Ureter (tissue), 1 donor: ENCODE measurements at regions not wholly inside any gene's neighbourhood (a gene's known extent, or its start where the extent isn't known, plus 50 kb on each side); places are given as distances from the start of the nearest gene placed in this dataset.
"Not testable (repeated sequence)": the region's sequence is repeated elsewhere in the genome, so short reads cannot be mapped to it uniquely, and the experiment has no call there.

Experiments used
- DNase-seq: peaks from one replicate; pipeline ENCODE4 v3.0.0-alpha.2; 2020; ENCODE audit warnings: low spot score
- donor health status: DM: yes; HTN: yes; CAD: no.

DNA sequence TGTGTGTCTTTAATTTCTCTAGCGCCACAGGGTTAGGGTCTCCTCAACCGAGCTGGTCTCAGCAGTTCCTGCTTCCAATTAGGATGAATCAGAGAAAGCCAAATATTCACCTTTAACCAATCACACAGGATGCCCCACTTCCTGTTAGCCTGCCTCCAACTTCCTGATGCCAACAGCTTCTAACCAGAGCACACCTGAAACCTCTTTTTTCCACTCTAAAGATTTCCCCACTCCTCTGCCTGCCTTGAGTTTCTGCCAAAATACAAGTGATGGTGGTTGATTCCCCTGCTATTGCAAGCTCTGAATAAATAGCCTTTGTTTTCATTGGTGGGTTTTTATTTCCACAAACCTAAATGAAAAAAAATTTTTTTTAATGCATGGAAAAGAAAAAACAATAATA is 144.7 kb upstream of the UST start:
- DNase-seq = no peak

DNA sequence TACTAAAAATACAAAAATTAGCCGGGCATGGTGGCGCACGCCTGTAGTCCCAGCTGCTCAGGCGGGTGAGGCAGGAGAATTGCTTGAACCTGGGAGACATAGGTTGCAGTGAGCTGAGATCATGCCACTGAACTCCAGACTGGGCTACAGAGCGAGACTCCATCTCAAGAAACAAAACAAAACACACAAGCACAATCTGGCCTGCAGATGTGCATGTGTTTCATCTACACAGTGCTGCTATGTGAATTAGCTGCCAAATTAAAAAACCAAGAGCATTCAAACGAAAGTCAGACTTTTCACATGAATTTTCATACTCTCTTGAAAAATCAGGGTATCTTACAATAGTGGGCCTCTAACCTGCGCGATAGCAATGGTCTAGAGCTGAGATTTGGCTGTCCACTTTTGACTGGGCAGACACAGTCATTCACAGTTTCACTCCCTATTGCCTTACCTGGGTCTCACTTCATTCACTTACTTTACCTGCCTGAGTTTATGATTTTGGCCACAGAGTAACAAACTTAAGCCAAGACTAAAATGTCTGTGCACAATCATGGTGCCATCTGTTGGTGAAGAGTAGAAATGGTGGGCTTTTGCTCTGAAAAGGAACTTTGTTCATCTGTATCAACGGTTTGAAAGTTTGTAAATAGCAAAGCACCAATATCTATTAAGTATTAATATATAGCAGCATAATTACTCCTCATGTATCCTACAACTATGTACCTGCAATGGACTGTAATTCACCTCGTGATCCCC is 138.5 kb upstream of the UST start:
- DNase-seq = no peak

DNA sequence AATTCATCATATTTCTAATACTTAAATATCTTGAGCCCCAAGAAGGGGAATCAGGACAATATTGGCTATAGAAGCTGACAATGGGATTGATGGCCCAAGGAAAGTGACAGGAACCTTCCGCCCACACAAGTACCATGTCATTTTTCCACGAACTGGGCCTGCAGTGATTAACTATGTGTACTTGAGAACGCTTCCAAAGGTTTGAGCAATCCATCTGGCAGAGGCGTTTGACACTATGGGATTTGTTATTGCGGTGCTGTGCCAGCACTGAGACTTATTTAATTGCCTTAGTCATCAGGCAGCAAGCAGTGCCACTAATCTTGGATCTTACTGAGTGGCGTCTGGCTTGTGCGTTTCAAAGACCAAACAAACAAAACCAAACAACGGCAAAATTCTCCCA is 135.6 kb upstream of the UST start:
- DNase-seq = peak; percentile 63

DNA sequence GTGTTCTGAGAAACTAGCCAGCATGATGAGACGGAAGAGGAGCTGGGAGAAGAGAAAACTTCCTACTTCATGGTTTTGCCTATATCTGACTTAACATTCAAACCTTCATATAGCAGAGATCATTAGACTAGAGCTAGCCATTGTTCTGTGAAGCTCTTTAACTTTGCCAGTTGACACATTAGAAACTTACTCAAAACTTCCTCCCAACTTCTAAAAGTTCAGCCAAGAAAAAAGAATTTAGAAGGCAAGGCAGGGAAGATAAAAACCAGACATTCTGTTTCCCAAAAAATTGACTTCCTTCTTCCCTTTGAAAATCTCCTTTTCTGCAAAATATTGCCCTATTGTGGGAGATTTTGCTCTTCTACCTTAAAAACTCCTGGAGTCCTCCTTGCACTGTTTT is 134.8 kb upstream of the UST start:
- DNase-seq = no peak

DNA sequence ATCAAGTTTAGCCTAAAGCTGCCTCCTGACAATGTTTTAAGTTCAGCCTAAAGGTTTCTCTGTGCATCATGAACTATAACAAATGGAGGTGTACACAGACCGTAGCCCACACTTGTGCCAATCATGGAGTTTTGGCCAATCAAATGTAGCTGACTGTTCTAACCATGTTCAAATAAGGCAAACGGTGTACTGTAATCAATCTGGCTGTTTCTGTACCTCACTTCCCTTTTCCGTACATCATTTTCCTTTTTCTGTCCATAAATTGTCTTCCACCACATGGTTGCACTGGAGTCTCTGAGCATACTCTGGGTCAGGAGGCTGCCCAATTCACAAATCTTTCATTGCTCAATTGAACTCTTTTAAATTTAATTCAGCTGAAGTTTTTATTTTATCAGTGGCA is 132.2 kb upstream of the UST start:
- no peak for DNase-seq

- DNase-seq = no peak
These were observed 130.0 kb upstream of the UST start for GRCh38 chr6:148616841-148617240.

DNA sequence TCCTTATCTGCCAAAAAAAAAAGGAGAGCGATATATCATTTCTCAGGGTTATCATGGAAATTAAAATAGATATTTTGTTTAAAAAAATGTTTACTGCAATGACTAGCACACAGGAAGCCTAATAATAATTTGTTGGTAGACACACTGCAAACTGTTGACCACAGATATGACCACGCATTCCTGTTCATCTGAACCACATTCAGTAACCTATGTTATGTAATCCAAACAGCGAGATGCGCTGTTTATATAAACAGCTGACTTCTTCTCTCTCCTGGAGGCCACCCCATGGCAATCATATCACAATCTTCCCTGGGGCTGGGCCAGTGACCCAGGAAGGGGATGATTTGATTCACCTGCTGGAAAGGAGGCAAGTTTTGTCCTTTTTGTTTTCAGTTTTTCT is 129.3 kb upstream of the UST start:
- DNase-seq = no peak

DNA sequence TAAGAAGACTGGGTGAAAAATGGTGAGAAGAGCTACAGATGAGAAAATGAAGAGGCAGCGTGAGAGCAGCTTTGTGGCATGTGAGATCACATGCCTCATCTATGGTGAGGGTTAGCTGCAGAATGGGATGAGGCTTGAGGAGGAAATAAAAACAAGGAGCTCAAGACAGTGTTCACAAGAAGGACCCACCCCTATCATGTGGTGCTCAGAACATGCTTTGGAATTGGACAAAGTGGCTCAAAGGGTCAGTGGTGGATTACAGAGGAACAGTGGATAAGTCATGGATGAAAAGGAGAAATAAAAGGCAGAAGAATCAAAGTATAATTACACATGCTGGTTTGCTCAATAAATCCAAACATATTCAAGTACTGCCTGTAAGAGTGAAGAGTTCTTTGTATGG is 126.9 kb upstream of the UST start:
- DNase-seq = no peak

GRCh38 chr6:148620579-148621298 is 126.1 kb upstream of the UST start:
- no peak for DNase-seq

DNA sequence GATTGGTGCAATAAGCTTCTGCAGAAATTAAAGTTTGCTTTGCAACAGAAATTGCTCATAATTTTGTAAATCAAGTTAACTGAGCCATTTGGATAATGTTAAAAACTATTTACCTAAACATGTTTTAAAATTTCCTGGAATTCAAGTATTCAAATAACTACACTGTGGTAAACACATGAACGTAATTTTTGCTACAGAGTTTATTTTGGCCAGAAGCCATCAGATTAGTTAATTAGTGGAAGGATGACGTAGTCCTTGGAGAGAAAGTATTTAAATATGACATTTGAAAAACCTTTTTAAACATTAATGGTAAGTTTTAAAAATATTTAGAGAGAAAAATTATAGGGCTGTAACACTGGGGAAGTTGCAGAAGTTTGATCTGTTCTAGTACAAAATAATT is 121.2 kb upstream of the UST start:
- no peak for DNase-seq

GRCh38 chr6:148628251-148628650 is 118.6 kb upstream of the UST start:
- no peak for DNase-seq

- DNase-seq = no peak
These were observed 117.6 kb upstream of the UST start for GRCh38 chr6:148629181-148629580.

DNA sequence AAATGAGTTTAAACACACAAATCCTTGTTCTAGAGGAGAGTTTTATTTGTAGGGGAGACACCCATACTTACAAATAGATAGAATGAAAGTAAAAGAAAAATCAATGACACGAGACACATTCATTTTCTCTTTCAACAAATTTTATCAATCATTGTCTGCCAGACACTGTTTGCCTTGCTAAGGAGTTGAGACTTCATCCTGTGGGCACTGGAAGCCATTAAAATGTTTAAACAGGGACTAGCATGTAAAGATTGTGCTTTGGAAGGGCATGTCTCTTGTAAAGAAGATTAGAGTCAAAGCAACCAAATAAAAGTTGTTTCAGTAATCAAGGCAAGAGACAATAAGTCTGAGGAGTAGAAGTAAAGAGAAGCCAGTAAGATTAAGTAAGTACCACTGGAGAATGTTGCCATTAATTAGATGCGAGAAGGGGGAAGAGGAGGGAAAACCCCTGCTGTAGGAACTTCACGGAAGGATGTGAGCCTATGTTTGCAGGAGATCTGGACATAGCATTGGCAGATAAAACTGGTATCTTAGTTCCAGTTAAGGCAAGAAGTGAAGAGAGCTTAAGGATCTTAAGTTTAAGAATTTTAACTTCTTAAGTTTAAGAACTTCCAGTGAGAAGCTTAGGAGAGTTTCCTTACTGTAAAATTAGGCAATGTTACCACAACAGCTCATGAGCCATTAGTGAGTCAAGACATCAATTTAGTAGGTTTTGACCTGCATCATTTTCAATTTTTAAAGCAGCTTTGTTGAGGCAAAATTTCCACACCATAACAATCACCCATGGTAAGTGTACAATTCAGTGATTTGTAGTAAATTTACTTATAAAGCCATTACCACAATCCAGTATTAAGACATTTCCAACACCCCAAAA is 117.0 kb upstream of the UST start:
- DNase-seq = no peak

DNA sequence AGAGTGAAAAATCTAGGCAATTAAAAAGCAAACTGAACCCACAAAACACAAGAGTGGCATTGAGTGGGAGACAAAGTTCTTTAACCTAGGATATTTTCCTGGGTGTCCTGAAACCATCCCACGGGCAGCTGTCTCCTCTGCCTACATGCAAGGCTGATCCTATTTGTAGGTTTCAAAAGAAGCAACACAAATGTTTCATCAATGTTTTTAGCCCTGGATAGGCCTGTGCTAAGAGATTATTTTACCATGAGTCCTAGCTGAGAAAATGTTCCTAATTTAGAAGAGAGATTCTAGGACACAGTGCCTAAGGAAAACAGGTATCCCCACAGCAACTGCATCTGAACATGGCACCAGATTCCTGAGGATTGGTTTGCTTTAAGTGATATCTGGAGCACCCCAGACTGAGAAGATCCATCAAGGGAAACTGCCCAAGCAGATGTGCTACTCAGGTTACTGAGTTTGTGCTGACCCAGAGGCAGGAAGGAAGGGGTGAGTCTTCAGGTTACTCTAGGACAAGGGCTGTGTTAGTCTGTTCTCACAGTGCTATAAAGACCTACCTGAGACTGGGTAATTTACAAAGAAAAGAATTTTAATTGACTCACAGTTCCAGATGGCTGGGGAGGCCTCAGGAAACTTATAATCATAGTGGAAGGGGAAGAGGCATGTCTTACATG is 111.6 kb upstream of the UST start:
- DNase-seq = no peak

DNA sequence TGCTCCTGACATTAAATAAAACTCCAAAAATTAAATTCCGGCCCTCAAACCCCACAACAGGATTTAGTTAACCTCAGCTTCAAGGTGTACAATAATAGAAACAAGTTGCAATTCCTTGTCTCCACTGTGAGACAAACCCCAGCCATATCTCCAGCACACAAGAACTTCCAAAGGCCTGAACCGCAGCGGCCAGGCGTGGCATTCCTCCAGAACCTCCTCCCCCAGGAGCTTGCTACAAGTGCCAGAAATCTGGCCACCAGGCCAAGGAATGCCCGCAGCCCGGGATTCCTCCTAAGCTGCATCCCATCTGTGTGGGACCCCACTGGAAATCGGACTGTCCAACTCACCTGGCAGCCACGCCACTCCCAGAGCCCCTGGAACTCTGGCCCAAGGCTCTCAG is 105.0 kb upstream of the UST start:
- not testable (repeated sequence) for DNase-seq

- not testable (repeated sequence) for DNase-seq
These were observed 103.6 kb upstream of the UST start for GRCh38 chr6:148643208-148643607.

DNA sequence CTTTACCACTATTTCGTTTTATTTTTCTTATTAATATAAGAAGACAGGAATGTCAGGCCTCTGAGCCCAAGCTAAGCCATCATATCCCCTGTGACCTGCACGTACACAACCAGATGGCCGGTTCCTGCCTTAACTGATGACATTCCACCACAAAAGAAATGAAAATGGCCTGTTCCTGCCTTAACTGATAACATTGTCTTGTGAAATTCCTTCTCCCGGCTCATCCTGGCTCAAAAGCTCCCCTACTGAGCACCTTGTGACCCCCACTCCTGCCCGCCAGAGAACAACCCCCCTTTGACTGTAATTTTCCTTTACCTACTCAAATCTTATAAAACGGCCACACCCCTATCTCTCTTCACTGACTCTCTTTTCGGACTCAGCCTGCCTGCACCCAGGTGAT is 101.8 kb upstream of the UST start:
- not testable (repeated sequence) for DNase-seq

GRCh38 chr6:148648754-148649453 is 97.9 kb upstream of the UST start:
- no peak for DNase-seq

GRCh38 chr6:148649454-148649963 is 97.3 kb upstream of the UST start:
- no peak for DNase-seq

DNA sequence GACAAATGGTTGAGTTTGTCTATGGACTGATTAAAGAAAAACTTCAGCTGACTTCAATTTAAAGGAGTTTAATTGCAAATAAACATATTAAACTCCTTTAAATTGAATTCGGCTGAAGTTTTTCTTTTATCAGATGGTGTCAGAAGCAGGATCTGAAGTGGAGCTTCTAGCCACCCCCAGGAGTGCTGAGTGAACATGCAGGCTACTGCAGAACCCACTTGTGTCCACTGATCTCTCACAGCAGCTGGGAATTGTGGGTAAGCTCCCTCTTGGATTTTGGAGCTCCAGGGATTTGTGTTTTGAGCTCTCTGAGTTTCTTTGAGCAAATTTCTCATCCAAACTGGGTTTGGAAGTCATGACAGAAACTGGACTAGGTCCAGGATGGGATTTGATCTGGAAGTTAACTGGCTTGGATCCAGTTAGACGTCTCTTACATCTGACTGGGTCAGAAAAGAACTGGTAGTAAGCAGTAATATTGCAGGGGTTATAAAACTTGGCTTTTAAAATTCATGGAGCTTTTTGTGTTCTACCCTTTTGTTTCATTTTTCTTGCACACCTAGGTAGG is 95.8 kb upstream of the UST start:
- DNase-seq = no peak

- DNase-seq = no peak
These were observed 94.6 kb upstream of the UST start for GRCh38 chr6:148652205-148652604.
